Suppressor macrophage treated with lipopolysaccharide for 4 hours (primary cell): ENCODE measurements at regions not wholly inside any gene's neighbourhood (a gene's known extent, or its start where the extent isn't known, plus 50 kb on each side); places are given as distances from the start of the nearest gene placed in this dataset.
"Not testable (repeated sequence)": the region's sequence is repeated elsewhere in the genome, so short reads cannot be mapped to it uniquely, and the experiment has no call there.

Experiments
- DNase-seq: peaks from one replicate; pipeline ENCODE4 v3.0.0-alpha.2; 2020

DNA sequence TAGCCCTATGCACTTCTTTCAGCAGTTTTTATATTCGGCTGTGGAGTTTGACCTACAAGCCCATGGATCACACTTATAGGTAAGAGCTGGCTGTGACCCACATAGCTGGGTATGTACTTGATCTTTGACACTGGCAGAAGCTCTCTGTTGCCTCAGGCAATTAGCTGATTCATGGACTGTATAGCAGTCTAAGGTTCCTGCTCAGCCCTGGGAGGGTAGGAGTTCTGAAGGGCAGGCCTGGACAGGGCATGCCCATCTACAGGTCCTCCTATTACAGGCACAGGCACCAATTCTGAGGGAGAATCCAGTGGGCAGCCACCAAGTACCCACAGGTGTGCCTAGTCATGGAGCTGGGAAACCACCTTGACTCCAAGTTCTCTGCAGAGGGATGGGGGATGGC lies 301.8 kb upstream of the GALNT5 start:
- no peak for DNase-seq

DNA sequence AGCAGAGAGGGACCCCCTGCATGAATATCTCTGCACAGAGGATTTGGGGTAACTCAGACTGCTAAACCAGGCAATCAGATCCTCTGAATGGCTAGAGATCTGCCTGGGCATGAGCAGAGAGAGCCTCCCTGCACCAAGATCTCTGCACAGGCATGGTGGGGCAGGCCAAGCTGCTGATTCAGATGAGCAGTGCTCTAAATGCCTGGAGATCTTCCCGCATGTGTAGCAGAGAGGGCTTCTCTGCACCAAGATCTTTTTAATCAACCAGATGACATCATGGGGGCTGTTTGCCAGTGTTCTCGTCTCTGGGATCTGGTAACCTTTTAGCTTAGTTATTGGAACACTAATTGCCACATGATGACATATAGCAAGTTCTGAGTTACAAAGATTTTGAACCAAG lies 301.3 kb upstream of the GALNT5 start:
- no peak for DNase-seq

DNA sequence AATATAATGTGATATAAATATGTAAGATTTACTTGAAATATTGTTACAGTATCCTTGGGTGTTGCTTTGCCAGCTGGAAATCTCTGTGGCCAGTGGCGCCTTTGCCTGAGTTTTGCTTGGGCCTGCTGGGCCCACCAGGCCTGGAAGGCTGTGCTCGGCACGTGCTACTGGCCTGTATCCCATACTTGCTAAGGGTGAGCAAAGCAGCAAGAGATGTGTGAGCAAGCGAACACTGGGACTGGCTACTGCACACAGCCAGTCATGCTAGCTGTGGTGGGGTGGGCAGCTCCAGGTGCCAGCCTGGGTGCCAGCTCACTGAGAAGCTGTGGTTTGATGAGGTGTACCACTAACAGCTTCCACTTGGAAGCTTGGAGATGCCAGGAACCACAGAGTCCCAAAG lies 299.1 kb upstream of the GALNT5 start:
- DNase-seq = no peak

DNA sequence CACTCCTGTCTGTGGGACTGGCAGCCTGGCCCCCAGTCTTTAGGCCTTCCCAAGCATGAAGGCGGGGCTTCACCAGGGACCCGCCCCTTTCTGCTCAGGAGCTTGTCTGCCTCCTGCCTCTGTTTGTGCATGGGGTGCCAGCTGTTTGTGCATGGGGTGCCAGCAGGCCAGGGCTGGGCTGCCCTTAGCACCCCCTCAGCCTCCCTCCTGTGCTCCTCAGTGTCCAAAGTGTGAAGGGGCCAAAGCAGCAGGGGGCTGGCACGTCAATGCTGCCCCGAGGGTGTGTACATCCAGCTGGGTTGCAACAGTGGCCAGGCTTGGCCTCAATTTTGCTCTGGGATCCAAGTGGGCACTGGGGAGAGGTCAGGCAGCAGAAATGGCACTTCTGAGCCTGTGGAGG lies 298.0 kb upstream of the GALNT5 start:
- DNase-seq = no peak

DNA sequence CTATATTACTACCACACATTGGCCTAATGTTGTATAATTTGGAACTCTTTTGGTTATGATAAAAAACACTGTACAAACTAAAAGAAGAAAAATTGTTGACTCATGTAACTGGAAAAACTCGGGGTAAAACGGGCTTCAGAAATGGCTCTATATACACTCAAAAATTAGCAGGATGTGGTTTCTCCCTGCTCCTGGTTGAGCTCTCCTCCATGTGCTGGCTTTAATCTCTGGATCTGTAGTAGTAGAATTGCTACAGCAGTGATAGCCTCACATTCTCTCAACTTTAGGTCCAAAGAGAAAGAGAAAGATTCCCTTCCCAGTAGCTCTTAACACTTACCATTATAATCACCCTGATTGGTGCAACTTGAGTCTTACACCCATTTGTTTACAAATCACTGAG lies 274.9 kb upstream of the GALNT5 start:
- DNase-seq = no peak

DNA sequence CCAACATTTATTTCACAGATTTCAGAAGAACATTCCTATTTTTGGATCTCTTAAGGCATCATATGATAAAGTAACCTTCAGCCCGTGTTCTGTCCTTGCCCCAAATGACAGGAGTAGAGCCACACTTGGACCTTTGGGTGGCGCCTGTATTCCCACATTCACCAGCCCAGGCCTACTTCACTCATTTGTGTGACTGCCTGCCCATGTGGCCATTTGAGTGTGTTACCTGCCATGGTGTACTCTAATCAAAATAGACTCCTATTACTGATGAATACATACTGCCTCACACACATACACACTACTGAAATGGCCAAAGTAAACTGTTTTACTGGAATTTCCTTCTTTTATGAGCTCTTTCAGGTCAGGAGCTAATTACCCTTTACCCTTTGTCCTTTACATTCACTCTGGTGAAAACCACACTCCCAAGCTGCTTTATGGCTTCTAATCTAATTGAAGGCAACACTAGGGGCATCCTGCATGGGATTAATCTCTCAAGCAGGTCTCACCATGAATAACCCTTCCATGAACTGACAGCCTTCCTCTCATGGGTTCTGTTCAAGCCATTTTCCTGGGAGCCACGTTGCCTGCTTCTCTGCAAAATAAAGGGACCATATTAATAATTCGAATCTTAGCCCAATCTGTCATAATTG lies 271.0 kb upstream of the GALNT5 start:
- DNase-seq = no peak

DNA sequence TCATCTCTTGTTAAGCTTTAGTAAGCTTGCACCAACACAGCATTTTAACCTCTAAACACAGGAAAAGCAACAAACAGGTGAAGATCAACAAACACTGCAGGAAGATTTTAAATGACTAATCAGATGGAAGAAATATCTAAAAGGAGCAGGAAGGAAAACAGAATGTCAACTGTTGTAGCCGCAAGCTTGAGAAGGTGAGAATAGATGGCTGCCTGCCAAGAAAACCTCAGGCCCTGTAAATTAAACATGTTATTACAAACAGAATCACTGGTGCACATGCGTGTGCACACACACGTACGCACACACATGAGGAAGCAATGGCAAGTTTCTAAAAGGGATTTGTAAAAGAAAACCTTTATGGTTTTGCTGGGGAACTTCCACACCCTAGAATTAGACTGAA lies 257.8 kb upstream of the GALNT5 start:
- DNase-seq = no peak

DNA sequence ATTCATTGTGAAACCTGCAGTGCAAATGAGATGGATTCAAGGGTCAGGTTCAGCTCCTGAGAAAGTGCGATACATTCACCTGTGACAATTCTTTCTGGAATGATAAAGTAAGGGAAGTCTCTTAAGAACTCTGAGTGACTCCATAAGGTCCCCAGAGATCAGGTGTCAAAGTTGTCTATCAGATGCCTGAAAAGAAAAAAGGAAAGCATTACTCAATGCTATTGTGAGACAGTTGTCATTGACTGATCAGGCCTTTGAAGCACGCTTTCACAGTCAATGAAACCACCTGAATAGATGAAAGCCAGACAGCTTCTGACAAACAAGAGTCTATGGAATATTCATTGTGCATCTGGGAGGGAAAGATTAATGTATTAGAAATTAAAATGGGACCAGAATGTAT lies 252.7 kb upstream of the GALNT5 start:
- no peak for DNase-seq

DNA sequence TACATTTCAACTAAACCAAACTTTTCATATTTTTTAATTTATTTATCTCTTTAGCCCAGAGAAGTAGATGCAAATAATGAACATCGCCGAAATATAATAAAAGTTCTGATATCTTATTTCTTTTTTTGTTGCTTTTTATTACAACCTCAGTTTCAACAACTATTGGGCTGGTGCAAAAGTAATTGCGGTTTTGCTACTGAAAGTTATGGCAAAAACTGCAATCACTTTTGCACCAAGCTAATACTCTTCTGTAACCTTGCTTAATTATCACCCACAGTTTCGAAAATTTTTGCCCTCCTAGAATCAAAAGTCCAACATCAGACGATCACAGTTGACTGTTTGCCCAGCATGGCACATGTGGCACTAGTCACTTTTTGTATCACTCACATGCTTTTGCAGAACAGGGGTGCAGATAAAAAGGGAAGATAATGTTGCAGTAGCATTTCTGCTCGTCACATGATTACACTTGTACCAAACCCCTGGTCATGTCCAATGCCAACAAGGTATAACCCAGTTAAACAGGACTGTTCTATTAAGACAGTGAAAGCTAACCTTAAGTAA lies 242.4 kb upstream of the GALNT5 start:
- no peak for DNase-seq

DNA sequence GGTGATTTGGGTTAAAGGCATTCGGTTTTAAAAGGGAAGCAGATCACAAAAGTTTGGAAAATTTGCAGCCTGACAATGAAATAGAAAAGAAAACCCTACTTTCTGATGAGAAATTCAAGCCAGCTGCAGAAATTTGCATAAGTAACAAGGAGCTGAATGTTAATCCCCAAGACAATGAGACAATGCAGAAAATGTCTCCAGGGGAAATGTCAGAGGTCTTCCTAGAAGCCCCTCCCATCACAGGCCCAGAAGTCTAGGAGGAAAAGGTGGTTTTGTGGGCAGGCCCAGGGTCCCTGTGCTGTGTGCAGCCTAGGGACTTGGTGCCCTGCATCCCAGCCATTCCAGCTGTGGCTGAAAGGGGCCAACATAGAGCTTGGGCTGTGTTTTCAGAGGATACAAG lies 234.2 kb upstream of the GALNT5 start:
- DNase-seq = not testable (repeated sequence)

DNA sequence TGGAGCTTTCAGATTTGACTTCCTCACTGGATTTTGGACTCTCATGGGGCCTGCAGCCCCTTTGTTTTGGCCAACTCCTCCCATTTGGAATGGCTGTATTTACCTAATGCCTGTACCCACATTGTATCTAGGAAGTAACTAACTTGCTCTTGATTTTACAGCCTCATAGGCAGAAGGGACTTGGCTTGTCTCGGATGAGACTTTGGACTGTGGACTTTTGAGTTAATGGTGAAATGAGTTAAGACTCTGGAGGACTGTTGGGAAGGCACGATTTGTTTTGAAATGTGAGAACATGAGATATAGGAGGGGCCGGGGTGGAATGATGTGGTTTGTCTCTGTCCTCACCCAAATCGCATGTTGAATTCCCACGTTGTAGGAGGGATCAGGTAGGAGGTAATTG lies 233.4 kb upstream of the GALNT5 start:
- no peak for DNase-seq

DNA sequence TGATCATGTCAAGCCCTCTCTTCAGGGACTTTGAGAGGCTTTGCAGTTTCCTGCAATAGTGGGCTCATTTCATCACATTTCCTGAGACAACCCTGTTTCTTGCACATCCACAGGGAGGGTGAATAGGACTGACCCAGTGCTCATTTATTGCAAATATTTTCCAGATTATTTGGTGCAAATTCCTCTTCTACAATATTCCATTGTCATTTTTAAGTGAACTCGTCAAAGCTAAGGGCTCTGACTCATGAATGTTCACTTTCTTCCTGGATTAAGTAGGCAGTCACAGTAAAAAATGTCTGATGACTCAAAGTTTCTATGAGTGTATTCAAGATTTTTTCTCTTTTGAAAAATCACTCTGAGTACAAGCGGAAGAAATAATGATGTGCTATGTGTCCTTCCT lies 225.5 kb upstream of the GALNT5 start:
- DNase-seq = no peak

DNA sequence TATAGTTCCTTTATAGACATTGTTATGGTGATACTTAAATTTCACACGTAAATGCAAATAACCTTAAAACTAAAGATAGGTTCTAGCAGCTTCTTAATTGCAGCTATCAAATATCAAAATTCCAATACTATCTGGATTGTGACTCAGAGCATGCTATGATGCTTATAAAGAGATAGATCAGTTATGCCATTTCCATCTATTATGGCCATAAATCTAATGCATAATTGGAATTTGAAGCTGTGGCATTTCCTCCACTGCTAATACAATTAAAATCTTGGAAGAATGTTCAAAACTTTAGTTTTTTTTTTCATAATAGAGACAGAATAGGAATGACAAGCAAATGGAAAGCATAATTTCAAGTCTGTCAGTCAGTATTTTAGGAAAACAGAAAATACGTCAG lies 220.8 kb upstream of the GALNT5 start:
- DNase-seq = no peak

DNA sequence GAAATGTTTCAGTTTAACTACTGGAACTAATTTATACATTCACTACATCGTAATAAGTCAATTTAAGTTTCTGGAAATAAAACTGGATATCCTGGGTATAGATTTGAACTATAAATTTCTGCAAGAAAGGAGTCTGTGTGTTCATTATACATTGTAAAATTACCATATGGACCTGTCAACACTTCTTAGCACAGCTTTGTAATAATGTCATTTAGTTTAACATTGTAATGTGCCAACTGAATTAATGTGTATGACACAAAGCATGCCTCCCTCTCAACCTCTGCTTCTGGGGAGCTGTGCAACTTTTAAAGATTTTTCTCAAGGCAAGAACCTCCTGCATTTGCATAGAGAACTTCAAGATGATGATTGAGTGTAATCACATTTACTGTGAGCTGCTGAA lies 213.7 kb upstream of the GALNT5 start:
- DNase-seq = no peak

DNA sequence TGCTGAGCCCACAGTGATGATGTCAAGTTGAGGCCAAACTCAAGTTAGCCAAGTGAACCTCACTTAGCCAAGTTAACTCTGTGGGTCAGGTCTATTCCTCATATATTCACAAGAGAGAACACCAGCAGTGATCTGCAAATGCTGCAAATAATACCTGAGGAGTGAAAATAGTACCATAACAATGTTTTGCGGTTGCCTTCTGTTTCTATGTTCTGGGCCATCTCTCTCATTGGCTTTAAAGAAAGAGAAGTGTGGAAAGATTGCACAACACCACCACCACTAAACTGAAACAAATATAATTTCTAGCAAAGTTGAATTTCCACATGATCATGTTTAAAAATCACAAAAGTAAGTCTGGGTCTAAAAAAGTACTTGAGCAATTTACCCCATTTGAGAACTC lies 211.1 kb upstream of the GALNT5 start:
- no peak for DNase-seq

DNA sequence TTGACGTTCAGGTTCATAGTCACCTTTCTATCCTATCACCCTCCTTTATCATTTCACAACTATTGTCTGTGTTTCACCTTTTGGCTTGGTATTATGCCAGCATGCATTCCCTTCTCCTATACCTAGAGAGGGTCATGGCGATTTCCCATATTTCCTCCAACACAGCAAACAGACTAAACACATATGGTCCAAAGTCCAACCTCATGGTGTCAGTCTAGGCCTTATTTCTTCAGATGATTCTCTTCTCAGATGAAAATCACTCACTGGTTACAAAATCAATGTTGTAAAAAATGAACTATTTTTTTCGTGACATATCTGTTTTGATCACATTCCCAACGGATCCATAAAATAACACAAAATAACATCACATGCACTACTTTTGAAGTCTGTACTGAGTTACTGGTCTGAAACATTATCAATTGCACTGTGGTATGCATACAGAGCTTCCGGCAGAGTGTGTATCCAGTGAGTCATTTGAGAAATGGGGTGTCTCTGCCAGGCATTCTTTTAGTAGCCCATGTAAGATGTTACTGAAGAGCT lies 204.8 kb upstream of the GALNT5 start:
- no peak for DNase-seq

DNA sequence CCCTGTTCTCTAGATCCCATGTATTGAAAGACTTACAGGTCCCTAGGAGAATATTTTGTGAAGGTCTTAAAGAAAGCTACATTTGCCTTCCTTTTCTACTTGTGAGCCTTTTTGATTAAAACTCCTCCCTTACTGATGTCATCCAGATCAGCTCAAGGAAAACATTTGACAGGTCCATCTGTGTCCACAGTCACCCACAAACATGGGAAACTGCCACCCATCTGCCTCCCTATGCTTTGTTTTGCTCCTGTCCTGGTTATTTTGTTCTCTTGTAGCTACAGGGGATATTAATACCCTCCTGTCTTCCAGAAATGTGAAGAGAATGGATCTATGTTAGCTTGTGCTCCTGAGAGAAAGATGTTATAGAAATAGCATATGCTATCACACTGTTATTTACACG lies 203.6 kb upstream of the GALNT5 start:
- DNase-seq = no peak

DNA sequence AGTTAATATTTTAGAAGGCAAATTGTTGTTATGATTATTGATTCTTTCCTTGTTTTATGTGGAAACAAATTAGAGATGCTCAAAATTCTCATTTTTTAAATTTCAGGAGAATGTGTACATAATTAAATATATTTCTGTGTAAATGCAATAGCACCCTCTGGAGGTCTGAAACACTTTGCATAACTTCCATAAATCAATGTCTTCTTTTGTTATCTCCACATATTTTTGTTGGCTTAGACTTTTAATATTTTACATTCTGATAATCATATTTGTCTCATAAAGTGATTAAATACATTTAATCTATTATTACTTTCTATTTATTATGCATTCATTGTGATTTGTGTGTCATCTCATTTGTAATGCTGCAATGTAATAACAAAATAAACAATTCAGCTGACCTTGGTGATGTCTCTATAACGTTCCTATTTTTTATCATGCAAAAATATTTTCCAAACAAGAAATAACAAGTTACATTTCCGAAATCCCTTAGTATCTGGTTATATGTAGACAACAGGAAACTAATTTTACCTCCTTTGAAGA lies 201.8 kb upstream of the GALNT5 start:
- peak; percentile 16 for DNase-seq

DNA sequence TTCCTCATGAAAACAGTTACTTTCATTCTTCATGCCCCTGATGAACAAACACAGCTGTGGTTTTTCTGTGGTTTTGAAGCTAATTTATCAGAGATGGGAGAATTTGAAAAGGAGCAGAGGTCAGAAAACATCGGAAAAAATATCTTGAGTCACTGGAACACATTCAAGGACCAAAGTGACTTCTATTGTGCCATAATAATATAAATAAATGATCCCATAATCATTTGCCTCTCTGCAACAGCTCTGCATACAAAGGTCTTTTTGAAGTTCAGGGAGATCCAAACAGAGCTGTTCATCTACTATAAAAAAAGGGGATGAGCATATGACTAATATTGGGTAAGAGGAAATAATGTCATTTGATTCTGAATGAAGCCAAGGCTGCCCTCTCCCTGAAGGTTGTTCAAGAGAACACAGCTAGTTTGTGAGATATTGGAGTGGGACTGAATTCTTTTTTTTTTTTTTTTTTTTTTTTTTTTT lies 201.3 kb upstream of the GALNT5 start:
- no peak for DNase-seq

DNA sequence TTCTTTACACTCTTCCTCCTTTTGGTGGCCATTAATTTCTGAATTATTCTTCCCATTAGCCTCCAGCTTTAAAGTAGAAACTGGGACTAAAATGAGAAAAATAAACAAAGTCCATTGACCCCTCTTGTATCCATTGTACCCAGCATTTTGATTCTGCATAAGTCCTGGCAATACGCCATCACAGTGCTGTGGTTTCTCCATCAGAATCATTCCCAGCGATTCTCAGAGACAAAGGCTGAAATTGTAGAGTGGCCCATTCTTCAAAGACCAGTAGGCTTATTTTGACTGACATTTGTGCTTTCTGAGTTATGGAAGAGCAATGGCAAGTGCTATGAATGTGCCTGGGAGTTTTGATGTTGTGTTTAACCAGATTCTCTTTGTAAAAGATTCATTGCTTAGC lies 199.3 kb upstream of the GALNT5 start:
- DNase-seq = no peak

DNA sequence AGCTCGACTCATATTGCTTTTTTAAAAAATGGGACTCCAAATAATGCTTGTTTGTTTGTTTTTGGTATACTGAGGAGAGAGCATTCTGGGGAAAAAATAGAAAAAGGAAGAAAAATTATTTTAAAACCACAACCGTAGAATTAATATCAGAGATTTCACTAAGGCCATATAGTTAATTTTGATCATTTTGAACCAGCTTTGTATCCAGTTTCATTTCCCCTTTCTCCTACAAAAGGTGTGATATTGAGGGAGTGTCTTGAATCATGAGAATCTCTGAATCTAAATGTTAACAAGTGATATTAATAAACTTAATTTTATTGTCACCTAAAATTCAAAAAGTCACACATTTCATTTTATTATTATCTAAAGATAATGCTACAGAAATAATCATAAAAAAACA lies 198.5 kb upstream of the GALNT5 start:
- DNase-seq = no peak

DNA sequence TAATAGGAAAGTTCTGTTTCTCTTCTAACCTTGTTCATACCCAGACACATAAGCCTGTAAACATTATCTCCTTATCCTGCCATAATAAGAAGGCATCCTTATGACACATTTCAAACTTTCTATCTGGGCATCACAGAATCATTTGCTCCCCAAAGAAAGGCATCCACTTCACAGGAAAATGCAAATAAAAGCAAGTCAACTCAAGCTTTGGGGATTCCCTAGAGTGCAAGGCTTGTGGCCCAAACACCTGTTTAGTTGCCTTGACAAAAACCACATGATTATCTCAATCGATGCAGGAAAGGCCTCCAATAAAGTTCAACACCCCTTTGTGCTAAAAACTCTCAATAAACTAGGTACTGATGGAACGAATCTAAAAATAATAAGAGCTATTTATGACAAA lies 195.7 kb upstream of the GALNT5 start:
- DNase-seq = no peak

DNA sequence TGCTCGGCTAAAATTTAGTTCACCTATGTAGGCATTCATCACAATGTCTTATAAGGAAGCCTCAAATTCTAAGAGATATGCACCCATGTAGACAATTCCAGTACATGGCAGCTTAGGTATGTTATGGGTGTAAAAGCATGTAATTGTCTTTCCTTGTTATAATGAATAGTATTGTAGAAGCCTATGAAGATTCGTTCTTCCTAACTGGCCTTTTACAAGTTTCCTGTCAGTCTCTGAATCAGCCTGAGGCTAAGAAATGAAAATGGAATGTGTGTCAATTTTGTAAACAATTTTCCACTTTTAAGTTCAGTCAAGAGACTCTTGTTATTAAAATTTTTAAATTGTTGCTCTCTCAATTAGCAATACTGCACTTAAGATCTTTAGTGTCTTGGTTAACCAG lies 189.9 kb upstream of the GALNT5 start:
- DNase-seq = no peak

DNA sequence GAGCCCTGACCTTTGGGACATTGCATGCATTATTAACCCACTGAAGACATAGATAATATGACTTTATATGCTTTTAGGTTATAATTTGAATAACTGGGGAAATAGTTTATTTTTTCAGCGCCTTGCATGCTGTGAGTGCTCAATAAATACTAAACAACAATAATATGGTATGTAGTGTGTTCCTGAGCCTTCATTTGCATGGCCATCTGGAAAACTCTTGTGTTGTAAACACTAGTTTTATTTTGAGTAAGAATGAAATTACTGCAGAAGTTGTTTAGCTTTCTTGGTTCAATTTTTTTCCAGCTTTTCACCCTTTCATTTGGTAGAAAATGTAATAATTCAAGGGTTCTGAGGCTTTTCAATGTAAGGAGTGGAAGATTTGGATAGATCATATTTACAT lies 189.3 kb upstream of the GALNT5 start:
- DNase-seq = no peak

DNA sequence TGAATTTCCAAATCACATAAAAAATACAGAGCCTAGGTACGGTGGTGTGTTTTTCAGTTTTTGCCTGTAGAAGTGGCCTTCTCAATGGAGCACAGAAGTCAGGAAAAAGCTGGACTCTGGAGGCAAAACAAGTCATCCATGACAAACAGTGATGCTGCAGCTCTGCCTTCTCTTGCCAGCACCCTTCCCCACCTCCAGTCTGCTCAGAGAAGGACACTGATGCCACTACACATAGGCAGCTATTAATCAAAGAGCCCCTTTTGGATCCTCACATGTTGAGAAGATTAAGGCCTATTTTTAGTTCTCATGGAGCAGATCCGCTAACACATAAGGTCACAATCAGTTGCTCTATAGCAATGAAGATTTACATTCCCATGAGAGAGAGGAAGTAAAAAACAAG lies 181.6 kb upstream of the GALNT5 start:
- DNase-seq = no peak
